Epidermal melanocyte (primary cell): ENCODE measurements at regions not wholly inside any gene's neighbourhood (a gene's known extent, or its start where the extent isn't known, plus 50 kb on each side); places are given as distances from the start of the nearest gene placed in this dataset.

Source experiments
- DNase-seq: peaks from one replicate; pipeline ENCODE4 v3.0.0; 2011; ENCODE audit warnings: low spot score; ENCODE audit not compliant: insufficient read length

- no peak for DNase-seq
Measured at GRCh38 chr2:79359419-79359818, 153.4 kb upstream of the CTNNA2 start.

GRCh38 chr2:79355569-79355968, 157.3 kb upstream of the CTNNA2 start:
- DNase-seq: no peak

GRCh38 chr2:79327460-79327859, 167.9 kb upstream of the REG3A start:
- DNase-seq: no peak

- no peak for DNase-seq
Measured at GRCh38 chr2:79320871-79321270, 161.3 kb upstream of the REG3A start.

- DNase-seq: no peak
Measured at GRCh38 chr2:79294994-79295393, 135.4 kb upstream of the REG3A start.

- no peak for DNase-seq
Measured at GRCh38 chr2:79292958-79293315, 133.4 kb upstream of the REG3A start.

- DNase-seq: no peak
Measured at GRCh38 chr2:79292239-79292957, 132.8 kb upstream of the REG3A start.

- no peak for DNase-seq
Measured at GRCh38 chr2:79275863-79276262, 116.3 kb upstream of the REG3A start.

- DNase-seq: no peak
Measured at GRCh38 chr2:79275197-79275596, 115.6 kb upstream of the REG3A start.

- DNase-seq: no peak
Measured at GRCh38 chr2:79272616-79273015, 113.1 kb upstream of the REG3A start.

- no peak for DNase-seq
Measured at GRCh38 chr2:79271456-79271855, 111.9 kb upstream of the REG3A start.

GRCh38 chr2:79260848-79261247, 101.3 kb upstream of the REG3A start:
- no peak for DNase-seq

GRCh38 chr2:79259959-79260358, 100.4 kb upstream of the REG3A start:
- DNase-seq: no peak

GRCh38 chr2:79259296-79259695, 99.7 kb upstream of the REG3A start:
- no peak for DNase-seq

GRCh38 chr2:79253243-79253774, 93.8 kb upstream of the REG3A start:
- no peak for DNase-seq

GRCh38 chr2:79250656-79251055, 91.1 kb upstream of the REG3A start:
- DNase-seq: no peak

- no peak for DNase-seq
Measured at GRCh38 chr2:79248776-79249175, 89.2 kb upstream of the REG3A start.

- no peak for DNase-seq
Measured at GRCh38 chr2:79235135-79235534, 75.6 kb upstream of the REG3A start.

GRCh38 chr2:79223539-79223938, 64.0 kb upstream of the REG3A start:
- no peak for DNase-seq

GRCh38 chr2:79219383-79219988, 59.9 kb upstream of the REG3A start:
- DNase-seq: peak; percentile 40

- DNase-seq: no peak
Measured at GRCh38 chr2:79210274-79210917, 50.8 kb upstream of the REG3A start.
